ENCODE measurements at regions not wholly inside any gene's neighbourhood (a gene's known extent, or its start where the extent isn't known, plus 50 kb on each side); places are given as distances from the start of the nearest gene placed in this dataset.

DNA sequence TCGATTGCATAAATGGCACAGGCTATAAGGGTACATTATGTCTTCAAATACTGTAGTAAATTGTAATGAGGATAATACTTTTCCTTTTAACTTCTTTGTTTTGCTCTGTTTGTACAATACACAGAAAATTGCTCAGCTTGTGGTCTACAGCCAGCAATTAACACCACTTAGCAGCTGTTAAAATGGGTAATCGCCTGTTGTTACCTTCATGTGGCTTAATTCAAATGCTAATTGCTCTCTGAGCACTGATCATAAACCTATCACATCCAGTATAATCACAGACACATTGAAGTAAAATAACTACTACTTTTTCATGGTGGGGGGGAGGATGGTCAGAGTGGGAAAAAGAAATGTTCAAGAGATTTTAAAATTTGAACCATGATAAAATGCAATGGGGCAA is 1164.1 kb upstream of the CNTN5 start:
- TF ChIP-seq, protein P1, sequence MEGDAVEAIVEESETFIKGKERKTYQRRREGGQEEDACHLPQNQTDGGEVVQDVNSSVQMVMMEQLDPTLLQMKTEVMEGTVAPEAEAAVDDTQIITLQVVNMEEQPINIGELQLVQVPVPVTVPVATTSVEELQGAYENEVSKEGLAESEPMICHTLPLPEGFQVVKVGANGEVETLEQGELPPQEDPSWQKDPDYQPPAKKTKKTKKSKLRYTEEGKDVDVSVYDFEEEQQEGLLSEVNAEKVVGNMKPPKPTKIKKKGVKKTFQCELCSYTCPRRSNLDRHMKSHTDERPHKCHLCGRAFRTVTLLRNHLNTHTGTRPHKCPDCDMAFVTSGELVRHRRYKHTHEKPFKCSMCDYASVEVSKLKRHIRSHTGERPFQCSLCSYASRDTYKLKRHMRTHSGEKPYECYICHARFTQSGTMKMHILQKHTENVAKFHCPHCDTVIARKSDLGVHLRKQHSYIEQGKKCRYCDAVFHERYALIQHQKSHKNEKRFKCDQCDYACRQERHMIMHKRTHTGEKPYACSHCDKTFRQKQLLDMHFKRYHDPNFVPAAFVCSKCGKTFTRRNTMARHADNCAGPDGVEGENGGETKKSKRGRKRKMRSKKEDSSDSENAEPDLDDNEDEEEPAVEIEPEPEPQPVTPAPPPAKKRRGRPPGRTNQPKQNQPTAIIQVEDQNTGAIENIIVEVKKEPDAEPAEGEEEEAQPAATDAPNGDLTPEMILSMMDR (IDR thresholded peaks at IDR 0.05; ENCODE audit: low read depth, low read length, missing control alignments) = no peak
- Histone ChIP-seq H3K4me3 (ENCODE audit: low read depth, low read length) (no peak overlapping the region), H3K27ac (no peak overlapping the region), H3K27me3 (replicated peaks) (no peaks in the 10 kb centered on the region), H3K36me3 (replicated peaks) (no peaks in the 10 kb centered on the region)
- in situ Hi-C loops (cut with HindIII; ENCODE audit: low pct_ligation_motif_present, low sequenced_read_pairs) = no loop called here
- DNase-seq = no peak

DNA sequence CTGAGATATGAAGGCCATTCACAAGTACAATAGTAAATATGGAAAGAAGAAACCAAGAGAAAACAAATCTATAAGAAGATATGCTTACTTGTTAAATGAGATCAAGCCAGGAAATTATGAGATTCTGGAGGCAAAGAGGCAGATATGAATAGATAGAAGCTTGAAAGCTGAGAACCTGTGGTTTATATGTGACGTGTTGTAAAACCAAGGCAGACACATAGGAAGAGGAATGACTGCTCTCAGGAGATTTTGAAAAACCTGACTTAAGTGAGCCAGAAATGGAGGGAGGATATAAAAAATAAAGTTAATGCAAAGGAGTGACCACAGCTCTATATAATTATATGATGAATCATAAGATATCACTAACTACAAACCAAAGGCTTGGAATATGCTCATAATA is 1160.5 kb upstream of the CNTN5 start:
- Histone ChIP-seq H3K4me3 (ENCODE audit: low read depth, low read length) (no peak overlapping the region), H3K27me3 (replicated peaks) (no peaks in the 10 kb centered on the region), H3K27ac (no peak overlapping the region), H3K36me3 (replicated peaks) (no peaks in the 10 kb centered on the region)
- DNase-seq = peak; percentile 9
- in situ Hi-C loops (cut with HindIII; ENCODE audit: low pct_ligation_motif_present, low sequenced_read_pairs) = no loop called here
- TF ChIP-seq, protein P1 (IDR thresholded peaks at IDR 0.05; ENCODE audit: low read depth, low read length, missing control alignments) = no peak

- Histone ChIP-seq H3K27me3 (replicated peaks) (no peaks in the 10 kb centered on the region), H3K27ac (no peak overlapping the region), H3K4me3 (ENCODE audit: low read depth, low read length) (no peak overlapping the region), H3K36me3 (replicated peaks) (no peaks in the 10 kb centered on the region)
- TF ChIP-seq, protein P1 (IDR thresholded peaks at IDR 0.05; ENCODE audit: low read depth, low read length, missing control alignments) = no peak
- no peak for DNase-seq
- in situ Hi-C loops (cut with HindIII; ENCODE audit: low pct_ligation_motif_present, low sequenced_read_pairs) = no loop called here
These were observed 1158.7 kb upstream of the CNTN5 start for GRCh38 chr11:97862021-97862420.

GRCh38 chr11:97865424-97866012 is 1155.2 kb upstream of the CNTN5 start:
- in situ Hi-C loops (cut with HindIII; ENCODE audit: low pct_ligation_motif_present, low sequenced_read_pairs) = no loop called here
- H3K36me3 ChIP-seq (replicated peaks) = no peaks in the 10 kb centered on the region
- H3K27me3 ChIP-seq (replicated peaks) = no peaks in the 10 kb centered on the region
- TF ChIP-seq, protein P1 (IDR thresholded peaks at IDR 0.05; ENCODE audit: low read depth, low read length, missing control alignments) = no peak
- no peak overlapping the region for H3K27ac ChIP-seq
- no peak for DNase-seq
- H3K4me3 ChIP-seq (ENCODE audit: low read depth, low read length) = no peak overlapping the region

- H3K36me3 ChIP-seq (replicated peaks) = no peaks in the 10 kb centered on the region
- TF ChIP-seq, protein P1 (IDR thresholded peaks at IDR 0.05; ENCODE audit: low read depth, low read length, missing control alignments) = no peak
- H3K27ac ChIP-seq = no peak overlapping the region
- in situ Hi-C loops (cut with HindIII; ENCODE audit: low pct_ligation_motif_present, low sequenced_read_pairs) = no loop called here
- no peaks in the 10 kb centered on the region for H3K27me3 ChIP-seq (replicated peaks)
- H3K4me3 ChIP-seq (ENCODE audit: low read depth, low read length) = no peak overlapping the region
- DNase-seq = no peak
These were observed 1148.9 kb upstream of the CNTN5 start for GRCh38 chr11:97871816-97872215.

DNA sequence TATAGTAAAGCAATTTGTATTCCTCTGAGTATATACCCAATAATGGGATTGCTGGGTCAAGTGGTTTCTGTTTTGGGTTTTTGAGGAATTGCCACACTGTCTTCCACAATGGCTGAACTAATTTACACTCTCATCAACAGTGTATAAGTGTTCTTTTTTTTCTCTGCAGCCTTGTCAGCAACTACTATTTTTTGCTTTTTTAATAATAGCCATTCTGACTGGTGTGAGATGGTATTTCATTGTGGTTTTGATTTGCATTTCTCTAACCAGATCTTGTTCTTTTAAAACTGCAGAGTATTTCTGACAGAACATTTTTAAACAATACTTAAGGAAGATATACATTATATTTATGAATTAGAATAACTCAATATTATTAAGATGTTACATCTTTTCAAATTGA is 1140.5 kb upstream of the CNTN5 start:
- TF ChIP-seq, protein P1 (IDR thresholded peaks at IDR 0.05; ENCODE audit: low read depth, low read length, missing control alignments) = no peak
- Histone ChIP-seq H3K27ac (no peak overlapping the region), H3K36me3 (replicated peaks) (no peaks in the 10 kb centered on the region), H3K27me3 (replicated peaks) (no peaks in the 10 kb centered on the region), H3K4me3 (ENCODE audit: low read depth, low read length) (no peak overlapping the region)
- in situ Hi-C loops (cut with HindIII; ENCODE audit: low pct_ligation_motif_present, low sequenced_read_pairs) = no loop called here
- no peak for DNase-seq

All from brain microvascular endothelial cell (primary cell).